HG02973 (cell line): ENCODE measurements at regions not wholly inside any gene's neighbourhood (a gene's known extent, or its start where the extent isn't known, plus 50 kb on each side); places are given as distances from the start of the nearest gene placed in this dataset.

Experiments
- ATAC-seq: cut with Tn5 transposase; IDR thresholded peaks from one replicate; pipeline ENCODE4 v1.9.1; 2021; ENCODE audit warnings: moderate library complexity; ENCODE audit not compliant: unreplicated experiment

DNA sequence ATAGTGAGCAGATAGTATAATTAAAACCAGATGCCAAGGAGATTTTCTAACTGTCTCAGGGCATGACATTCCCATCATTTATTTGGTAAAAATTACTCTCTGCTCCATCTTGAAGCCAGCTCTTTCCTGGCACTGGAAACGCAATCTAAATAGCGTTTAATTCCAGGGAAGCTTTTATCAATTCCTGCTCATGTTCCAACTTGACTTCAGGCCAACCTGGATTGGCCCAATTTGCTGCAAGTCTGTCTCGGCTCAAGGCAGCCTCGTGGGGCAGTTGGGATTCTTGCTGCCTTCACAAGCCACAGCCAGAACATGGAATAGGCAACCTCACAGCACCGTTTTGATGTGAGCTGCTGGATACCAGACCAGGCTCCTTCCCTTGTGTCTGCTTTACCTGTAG lies 1255.9 kb downstream of the TBC1D22A start:
- ATAC-seq, result no peak

- no peak for ATAC-seq
These were observed 1253.3 kb downstream of the TBC1D22A start for GRCh38 chr22:48015701-48016100.

DNA sequence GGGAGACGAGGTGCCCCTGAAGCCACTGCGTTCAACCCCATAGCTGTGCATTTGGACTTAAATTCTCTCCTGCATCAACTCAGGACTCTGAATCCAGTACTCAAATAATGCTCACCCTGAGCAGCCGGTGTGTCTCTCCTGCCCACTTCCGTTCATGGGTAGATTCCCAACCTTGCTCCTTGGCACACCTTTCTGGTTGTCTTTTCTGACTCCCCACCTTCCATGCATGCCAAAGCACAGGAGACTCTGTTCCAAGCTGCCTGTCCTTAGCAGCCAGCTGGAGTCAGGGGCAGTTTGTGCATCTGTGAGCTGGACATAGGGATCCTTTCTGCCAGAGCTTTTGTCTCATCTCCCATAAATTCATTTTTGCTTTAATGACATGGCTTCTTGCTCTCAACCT lies 1242.5 kb downstream of the TBC1D22A start:
- no peak for ATAC-seq

- no peak for ATAC-seq
These were observed 1241.6 kb downstream of the TBC1D22A start for GRCh38 chr22:48004038-48004437.

GRCh38 chr22:48001101-48001500 lies 1238.7 kb downstream of the TBC1D22A start:
- ATAC-seq, result no peak

- no peak for ATAC-seq
These were observed 1235.2 kb downstream of the TBC1D22A start for GRCh38 chr22:47997612-47998011.

DNA sequence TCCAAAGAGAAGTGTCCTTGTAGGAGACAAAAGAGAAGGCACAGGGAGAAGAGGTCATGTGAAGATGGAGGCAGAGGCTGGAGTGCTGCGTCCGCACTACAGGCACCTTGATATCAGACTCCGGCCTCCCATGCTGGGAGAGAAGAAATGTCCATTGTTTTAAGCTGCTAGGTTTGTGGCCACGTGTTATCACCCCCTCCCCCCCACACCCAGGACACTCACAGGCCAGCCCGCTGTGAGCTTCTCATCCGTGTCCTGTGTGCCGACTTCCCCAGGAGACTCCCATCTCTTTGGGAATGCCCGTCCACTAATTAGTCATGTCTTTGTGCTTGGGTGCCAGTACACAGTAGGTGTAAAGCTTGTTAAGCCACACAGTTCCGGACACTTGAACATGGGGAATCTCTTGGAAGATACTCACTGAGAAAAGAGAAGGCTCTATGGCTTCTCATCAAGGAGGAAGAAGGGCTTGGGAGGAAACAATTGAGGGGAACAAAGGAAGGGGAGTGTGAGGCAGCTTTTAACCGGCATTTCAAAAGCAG lies 1234.7 kb downstream of the TBC1D22A start:
- no peak for ATAC-seq

GRCh38 chr22:47996446-47996857 lies 1234.0 kb downstream of the TBC1D22A start:
- ATAC-seq, result no peak

DNA sequence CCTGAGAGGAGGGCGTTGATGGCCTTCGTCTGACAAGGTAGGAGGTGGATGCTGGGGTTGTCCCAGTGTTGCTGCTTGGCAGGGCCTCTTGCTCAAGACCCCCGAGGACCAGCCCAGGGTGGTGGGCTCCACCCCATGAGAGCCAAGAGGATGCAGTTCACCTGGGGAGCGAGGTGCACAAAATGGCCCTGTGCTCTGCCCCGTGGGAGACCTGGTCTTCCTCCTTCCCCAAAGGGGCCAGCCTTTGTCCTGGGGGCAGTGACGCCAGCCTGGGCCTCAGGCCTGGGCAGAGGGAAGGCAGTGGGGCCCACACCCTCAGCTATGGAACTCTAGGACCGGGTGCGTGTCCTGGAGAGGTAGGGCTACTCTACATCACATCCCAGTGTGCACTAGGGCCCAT lies 1233.3 kb downstream of the TBC1D22A start:
- ATAC-seq, result no peak

- no peak for ATAC-seq
These were observed 1232.8 kb downstream of the TBC1D22A start for GRCh38 chr22:47995264-47995627.

- no peak for ATAC-seq
These were observed 1232.3 kb downstream of the TBC1D22A start for GRCh38 chr22:47994601-47995263.

DNA sequence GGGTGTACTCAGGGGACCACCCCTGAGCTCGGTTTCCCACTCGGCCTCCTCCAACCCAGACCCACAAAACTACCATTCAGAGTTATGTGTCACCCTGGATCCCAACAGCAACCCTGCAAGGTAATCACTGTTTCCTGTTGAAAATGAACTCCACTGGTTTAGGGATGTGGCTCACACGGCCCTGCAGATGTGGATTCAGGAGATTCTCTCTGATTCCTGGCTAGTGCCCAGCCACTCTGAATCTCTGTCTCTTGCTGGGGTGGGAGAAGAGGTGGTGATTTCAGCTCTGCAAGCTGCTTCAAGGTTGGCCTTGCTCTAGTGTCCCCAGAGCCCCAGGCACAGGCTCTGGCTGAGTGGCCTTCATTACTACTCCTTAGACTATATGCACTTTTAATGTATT lies 1231.6 kb downstream of the TBC1D22A start:
- ATAC-seq, result no peak

DNA sequence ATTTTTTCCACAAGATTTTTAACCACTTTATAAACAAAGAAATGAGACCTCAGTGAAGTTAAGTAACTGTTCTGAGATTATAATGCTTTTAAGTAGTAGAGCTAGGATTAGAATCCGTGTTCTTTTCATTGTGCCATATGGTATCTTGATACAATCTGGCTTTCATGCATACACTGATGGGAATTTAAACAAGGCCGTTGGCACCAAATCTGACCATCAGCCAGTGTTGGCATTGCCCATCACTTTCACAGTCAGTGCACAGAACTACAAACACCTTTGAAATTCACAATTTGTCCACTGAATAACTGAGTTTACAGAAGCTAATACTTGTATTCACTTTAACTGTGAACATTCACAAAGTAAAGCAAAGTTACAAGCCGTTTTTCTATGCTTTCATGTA lies 1228.0 kb downstream of the TBC1D22A start:
- ATAC-seq, result no peak

- no peak for ATAC-seq
These were observed 1225.5 kb downstream of the TBC1D22A start for GRCh38 chr22:47987885-47988515.

DNA sequence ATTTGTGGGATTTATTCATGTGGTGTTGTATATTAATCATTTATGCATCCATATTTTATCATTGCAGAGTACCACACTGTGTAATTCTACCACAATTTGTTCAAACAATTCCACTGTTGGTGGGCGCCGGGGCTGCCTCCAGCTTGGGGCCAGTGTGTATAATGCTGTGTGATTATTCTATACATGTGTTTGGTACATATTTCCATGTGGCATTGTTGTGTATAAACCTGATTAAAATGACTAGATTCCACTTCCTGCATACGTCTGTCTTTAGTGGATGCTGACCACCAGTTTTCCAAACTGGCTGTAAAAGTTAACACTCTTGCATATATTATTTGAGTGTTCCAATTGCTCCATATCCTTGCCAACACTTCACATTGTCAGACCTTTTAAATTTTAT lies 1213.8 kb downstream of the TBC1D22A start:
- no peak for ATAC-seq

- no peak for ATAC-seq
These were observed 1205.4 kb downstream of the TBC1D22A start for GRCh38 chr22:47967831-47968230.

DNA sequence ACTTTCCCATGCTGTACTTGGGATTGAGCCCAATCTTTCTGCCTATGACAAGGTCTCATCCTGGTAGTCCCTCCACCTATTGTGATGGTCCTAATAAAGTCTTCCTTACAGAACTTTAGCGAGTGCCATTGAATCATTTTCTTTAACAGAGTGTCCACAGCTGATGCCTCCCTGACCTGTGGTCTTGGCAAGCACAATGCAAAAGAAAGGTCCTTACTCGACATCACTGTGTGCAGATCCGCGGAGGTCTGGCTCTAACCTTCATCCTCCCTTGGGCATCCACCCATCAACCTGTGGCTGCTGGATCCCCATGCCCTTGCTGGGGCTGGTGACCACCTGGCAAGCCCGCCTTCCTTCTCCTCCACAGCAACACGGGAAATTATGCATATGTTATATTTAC lies 1203.9 kb downstream of the TBC1D22A start:
- ATAC-seq, result no peak

GRCh38 chr22:47965896-47966295 lies 1203.4 kb downstream of the TBC1D22A start:
- ATAC-seq, result no peak

DNA sequence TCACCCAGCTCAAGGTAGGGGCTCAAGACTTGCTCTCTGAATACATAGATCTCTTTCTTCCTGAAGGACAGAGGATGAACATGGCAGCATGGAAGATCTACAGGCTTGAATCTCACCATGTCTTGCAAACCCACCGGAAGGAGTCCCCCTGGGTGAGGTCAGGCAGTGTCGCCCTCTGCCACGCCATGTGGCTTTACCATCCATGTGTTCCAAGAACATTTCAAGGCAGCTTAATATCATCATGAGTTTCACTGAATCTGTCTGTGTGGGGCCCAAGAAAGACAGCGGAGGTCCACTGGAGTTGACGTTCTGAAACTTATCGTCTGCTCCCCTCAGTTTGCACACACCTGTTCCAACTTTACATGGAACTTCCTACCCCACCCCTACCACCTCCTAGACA lies 1202.6 kb downstream of the TBC1D22A start:
- no peak for ATAC-seq

DNA sequence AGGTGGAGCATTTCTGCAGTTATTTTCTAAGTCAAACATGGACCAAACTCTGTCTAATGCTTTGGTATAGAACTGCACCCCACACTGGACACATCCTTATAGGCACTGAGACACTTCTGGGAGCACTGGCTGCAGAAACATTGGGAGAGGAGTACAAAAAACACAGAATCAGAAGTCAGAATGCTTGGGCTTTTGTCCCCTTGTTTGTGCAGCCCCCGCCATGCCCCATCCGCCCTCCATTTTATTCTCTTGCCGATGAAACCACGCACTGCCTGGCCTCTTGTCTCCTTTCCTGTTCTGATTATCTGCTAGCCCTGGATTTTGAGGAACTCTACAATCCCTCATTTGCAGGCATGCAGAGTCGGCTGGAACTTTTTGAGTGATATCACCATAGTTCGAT lies 1201.2 kb downstream of the TBC1D22A start:
- ATAC-seq, result no peak

DNA sequence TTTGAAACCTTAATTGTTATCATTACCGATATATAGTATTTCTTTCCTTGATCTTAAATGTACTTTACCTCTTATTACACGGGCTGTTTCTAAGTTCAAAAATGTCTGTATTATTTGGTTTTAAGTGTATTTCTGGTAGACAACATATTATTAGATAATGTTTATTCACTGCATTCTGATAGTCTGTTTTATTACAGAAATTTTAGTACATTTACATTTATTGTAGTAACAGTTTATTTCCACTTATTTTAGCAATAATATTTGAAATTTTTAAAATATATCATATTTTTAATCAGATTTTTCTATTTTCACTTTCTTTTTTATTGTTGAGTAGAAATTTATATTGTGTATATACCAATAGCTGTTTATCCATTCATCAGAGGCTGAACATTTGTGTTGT lies 1195.2 kb downstream of the TBC1D22A start:
- no peak for ATAC-seq

DNA sequence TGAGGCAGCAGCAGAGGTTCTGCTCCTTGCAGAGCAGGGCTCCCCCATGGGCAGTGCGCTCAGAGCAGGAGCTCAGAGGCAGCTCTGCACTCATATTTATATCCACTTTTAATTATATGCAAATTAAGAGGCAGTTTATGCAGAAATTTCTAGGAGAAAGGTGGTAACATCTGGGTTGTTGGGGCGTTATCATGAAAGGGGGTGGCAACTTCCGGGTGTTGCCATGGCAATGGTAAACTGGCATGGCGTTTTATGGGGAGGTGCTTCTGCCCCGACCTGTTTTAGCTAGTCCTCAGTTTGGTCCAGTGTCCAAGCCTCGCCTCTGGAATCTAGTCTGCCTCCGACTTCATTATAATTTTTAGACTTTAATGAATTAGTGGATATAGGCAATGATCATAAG lies 1191.7 kb downstream of the TBC1D22A start:
- ATAC-seq, result no peak

DNA sequence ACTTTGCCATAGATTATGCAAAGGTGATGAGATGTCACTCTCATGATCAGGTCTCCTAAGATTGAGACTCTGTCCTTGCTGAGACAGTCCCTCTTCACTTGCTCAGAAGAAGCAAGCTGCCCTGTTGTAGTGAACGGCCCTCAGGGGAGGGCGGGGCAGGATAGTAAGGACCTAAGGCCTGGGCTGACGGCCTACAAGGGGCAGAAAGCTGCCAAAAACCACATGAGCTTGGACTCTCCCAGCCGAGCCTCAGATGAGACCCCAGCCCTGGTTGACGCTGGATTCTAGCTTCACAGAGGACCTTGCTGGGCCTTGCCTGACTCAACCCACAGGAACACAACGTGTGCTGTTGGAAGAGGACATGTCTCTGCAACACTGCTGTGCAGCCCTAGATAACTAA lies 1182.5 kb downstream of the TBC1D22A start:
- ATAC-seq, result no peak
